ENCODE measurements at regions not wholly inside any gene's neighbourhood (a gene's known extent, or its start where the extent isn't known, plus 50 kb on each side); places are given as distances from the start of the nearest gene placed in this dataset.

- Histone ChIP-seq H3K4me2 (ENCODE audit: low read length) (no peak overlapping the region), H2AFZ (ENCODE audit: low read depth, low read length) (no peak overlapping the region), H3K79me2 (ENCODE audit: low read length) (no peaks in the 10 kb centered on the region), H4K20me1 (ENCODE audit: insufficient read depth, low read length) (no peaks in the 10 kb centered on the region), H3K36me3 (replicated peaks; ENCODE audit: low read depth, low read length) (no peaks in the 10 kb centered on the region), H3K4me3 (ENCODE audit: low read length) (no peak overlapping the region), H3K9me3 (ENCODE audit: insufficient read depth, low read length) (no peaks in the 10 kb centered on the region), H3K27ac (ENCODE audit: low read length) (no peak overlapping the region), H3K4me1 (ENCODE audit: low read length) (no peaks in the 10 kb centered on the region), H3K9ac (ENCODE audit: low read length) (no peak overlapping the region), H3K27me3 (ENCODE audit: low read depth, low read length) (peaks cover 42% of the 10 kb centered on the region)
- TF ChIP-seq CTCF (IDR thresholded peaks at IDR 0.05; ENCODE audit: low read depth, low read length) = no peak
- TF ChIP-seq EZH2phosphoT487 (IDR thresholded peaks at IDR 0.05; ENCODE audit: low read depth) = no peak
These were observed 139.8 kb upstream of the PRR20G start for GRCh38 chr3:127427666-127428065.

- no peak overlapping the region for H3K4me2 ChIP-seq (ENCODE audit: low read length)
- H3K9ac ChIP-seq (ENCODE audit: low read length) = no peak overlapping the region
- no peak for TF ChIP-seq CTCF (IDR thresholded peaks at IDR 0.05; ENCODE audit: low read depth, low read length)
- TF ChIP-seq EZH2phosphoT487 (IDR thresholded peaks at IDR 0.05; ENCODE audit: low read depth) = no peak
These were observed 139.3 kb upstream of the PRR20G start for GRCh38 chr3:127427156-127427555.

GRCh38 chr3:127426444-127427153 is 138.8 kb upstream of the PRR20G start:
- Histone ChIP-seq H3K4me2 (ENCODE audit: low read length) (no peak overlapping the region), H3K9me3 (ENCODE audit: insufficient read depth, low read length) (no peaks in the 10 kb centered on the region), H3K27ac (ENCODE audit: low read length) (no peak overlapping the region), H3K36me3 (replicated peaks; ENCODE audit: low read depth, low read length) (no peaks in the 10 kb centered on the region), H3K4me1 (ENCODE audit: low read length) (no peaks in the 10 kb centered on the region), H3K4me3 (ENCODE audit: low read length) (no peak overlapping the region), H3K79me2 (ENCODE audit: low read length) (no peaks in the 10 kb centered on the region), H3K9ac (ENCODE audit: low read length) (no peak overlapping the region), H3K27me3 (ENCODE audit: low read depth, low read length) (peaks cover 37% of the 10 kb centered on the region), H4K20me1 (ENCODE audit: insufficient read depth, low read length) (no peaks in the 10 kb centered on the region), H2AFZ (ENCODE audit: low read depth, low read length) (no peak overlapping the region)
- TF ChIP-seq EZH2phosphoT487 (IDR thresholded peaks at IDR 0.05; ENCODE audit: low read depth) = no peak

More at GRCh38 chr3:127427156-127427555, 139.3 kb upstream of the PRR20G start:
- no peak overlapping the region for H3K4me3 ChIP-seq (ENCODE audit: low read length)
- H3K9me3 ChIP-seq (ENCODE audit: insufficient read depth, low read length) = no peaks in the 10 kb centered on the region
- H3K36me3 ChIP-seq (replicated peaks; ENCODE audit: low read depth, low read length) = no peaks in the 10 kb centered on the region
- peaks cover 37% of the 10 kb centered on the region for H3K27me3 ChIP-seq (ENCODE audit: low read depth, low read length)
- no peak overlapping the region for H3K27ac ChIP-seq (ENCODE audit: low read length)
- no peaks in the 10 kb centered on the region for H3K4me1 ChIP-seq (ENCODE audit: low read length)
- H2AFZ ChIP-seq (ENCODE audit: low read depth, low read length) = no peak overlapping the region
- no peaks in the 10 kb centered on the region for H3K79me2 ChIP-seq (ENCODE audit: low read length)
- H4K20me1 ChIP-seq (ENCODE audit: insufficient read depth, low read length) = no peaks in the 10 kb centered on the region

GRCh38 chr3:127425505-127426443 is 137.9 kb upstream of the PRR20G start:
- H3K36me3 ChIP-seq (replicated peaks; ENCODE audit: low read depth, low read length) = no peaks in the 10 kb centered on the region
- no peak overlapping the region for H3K27ac ChIP-seq (ENCODE audit: low read length)
- H3K27me3 ChIP-seq (ENCODE audit: low read depth, low read length) = peaks cover 36% of the 10 kb centered on the region
- H3K4me2 ChIP-seq (ENCODE audit: low read length) = no peak overlapping the region
- no peaks in the 10 kb centered on the region for H3K4me1 ChIP-seq (ENCODE audit: low read length)
- H2AFZ ChIP-seq (ENCODE audit: low read depth, low read length) = no peak overlapping the region
- H3K9ac ChIP-seq (ENCODE audit: low read length) = no peak overlapping the region
- TF ChIP-seq CTCF (IDR thresholded peaks at IDR 0.05; ENCODE audit: low read depth, low read length) (no peak), EZH2phosphoT487 (IDR thresholded peaks at IDR 0.05; ENCODE audit: low read depth) (no peak)
- H3K4me3 ChIP-seq (ENCODE audit: low read length) = no peak overlapping the region
- H4K20me1 ChIP-seq (ENCODE audit: insufficient read depth, low read length) = no peaks in the 10 kb centered on the region
- H3K9me3 ChIP-seq (ENCODE audit: insufficient read depth, low read length) = no peaks in the 10 kb centered on the region
- no peaks in the 10 kb centered on the region for H3K79me2 ChIP-seq (ENCODE audit: low read length)
